GM19240 (cell line): ENCODE measurements at regions not wholly inside any gene's neighbourhood (a gene's known extent, or its start where the extent isn't known, plus 50 kb on each side); places are given as distances from the start of the nearest gene placed in this dataset.

Experiments used
- DNase-seq: peaks from one replicate; pipeline ENCODE4 v3.0.0; 2011; ENCODE audit warnings: low spot score; ENCODE audit not compliant: insufficient read length

DNA sequence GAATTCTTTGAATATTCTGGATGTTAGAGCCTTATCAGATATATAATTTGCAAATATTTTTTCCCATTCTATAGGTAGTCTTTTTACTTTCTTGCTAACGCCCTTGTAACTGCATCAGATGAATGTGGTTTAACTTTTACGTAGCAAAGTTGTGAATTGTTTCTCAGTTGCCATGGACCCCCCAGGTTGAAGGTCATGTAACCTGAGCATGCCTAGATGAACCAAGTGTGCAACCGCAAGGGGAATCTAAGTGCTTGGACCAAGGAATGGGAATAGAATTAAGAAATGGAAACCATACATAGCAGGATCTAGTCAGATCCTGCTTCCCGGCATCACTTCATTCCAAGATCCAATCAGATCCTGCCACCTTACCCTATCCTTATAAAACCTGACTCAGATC, 65.1 kb upstream of the TNP1 start:
- DNase-seq, result no peak

DNA sequence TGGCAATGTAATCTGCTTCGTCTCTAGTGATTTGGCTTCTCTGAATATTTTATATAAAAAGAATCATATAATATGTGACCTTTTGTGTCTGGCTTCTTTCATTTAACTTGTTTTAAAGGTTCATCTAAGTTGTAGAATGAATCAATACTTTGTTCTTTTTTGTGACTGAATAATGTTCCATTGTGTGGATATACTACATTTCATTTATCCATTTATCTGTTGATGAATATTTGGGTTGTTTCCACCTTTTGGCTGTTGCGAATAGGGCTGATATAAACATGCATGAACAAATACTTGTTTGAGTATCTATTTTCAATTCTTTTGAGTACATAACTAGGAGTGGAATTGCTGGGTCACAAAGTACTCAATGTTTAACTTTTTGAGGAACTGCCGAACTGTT, 63.8 kb upstream of the TNP1 start:
- DNase-seq, result no peak

DNA sequence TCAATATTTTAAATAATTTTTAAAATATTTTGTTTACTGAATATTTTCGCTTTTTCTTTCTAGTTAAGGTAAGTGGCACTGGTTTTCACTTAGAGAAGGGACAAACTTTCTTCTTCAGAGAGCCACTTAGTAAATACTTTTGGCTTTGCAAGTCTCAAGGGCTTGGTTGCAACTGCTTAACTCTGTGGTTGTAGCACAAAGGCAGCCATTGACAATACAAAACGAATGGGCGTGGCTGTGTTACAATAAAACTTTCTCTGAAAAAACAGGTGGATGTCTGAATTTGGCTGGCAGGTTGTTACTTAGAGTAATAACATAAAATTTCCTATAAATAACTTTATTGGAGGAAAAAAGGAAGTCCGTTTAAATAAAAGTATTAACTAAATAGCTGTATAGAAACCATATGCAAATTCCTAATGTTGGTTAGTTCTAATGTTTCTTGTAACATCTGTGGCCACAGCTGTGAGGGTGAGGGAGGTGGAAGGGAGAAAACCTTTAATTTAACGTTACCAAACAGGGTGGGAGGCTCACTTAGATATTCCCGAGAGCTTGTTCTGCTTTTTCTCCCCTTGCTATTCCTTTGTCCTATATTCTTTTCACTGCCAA, 62.4 kb upstream of the TNP1 start:
- DNase-seq, result no peak

DNA sequence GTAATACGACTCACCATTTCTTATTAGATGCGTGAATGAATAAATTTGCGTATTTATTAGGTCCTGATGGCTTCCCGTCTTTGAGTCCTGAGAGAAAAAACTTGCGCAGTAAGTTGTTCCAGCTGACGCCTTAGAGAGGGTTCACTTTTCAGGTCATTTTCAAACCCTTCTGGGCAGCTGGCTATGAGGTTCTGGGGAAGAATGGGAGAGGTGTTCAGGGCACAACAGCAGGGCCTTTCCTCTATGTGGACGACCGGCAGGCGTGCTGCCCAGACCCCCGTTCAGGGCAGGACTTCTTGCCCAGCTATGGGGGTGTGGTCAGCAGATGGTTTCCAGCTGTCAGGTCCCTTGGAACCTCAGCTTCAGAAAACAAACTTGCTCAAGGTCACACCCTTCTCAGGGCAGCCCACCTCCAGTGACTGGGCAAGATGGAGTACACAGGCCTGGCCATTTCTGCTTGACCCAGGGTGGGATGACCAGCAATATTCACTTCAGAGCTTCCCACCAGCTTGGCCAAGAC, 61.1 kb upstream of the TNP1 start:
- no peak for DNase-seq

DNA sequence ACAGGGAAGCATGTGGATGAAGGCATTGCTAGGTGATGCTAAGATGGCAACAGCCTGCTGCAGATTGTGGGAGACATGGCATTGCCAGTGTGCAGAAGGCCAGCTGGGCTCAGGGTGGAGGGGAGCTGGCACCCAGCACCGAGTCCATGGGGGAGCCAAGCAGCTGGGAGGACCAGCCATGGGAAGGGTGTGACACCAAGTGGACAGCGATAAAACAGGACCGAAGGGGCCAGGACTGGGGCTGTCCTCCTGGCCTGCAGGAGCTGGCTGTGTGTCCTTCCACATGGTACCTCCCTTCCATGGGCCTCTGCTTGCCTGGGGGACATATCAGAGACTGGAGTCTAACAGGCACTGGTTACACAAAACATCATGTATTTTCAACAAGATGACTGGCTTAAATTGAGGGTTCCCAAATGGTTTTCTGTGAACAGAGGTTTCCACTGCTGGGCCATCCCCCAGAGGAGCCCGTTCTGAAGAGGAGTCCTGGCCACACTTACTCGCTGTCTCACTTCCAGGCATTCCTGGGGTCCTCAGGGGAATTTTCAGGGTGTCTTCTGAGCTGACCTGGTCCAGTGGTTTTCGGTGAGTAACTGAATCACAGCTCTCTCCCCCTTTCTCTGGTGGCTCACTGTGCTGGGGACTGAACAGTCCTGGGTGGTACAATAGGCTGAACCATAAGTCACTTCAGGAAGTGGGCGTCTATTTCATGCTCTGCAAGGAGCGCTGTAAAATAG, 60.4 kb upstream of the TNP1 start:
- no peak for DNase-seq

DNA sequence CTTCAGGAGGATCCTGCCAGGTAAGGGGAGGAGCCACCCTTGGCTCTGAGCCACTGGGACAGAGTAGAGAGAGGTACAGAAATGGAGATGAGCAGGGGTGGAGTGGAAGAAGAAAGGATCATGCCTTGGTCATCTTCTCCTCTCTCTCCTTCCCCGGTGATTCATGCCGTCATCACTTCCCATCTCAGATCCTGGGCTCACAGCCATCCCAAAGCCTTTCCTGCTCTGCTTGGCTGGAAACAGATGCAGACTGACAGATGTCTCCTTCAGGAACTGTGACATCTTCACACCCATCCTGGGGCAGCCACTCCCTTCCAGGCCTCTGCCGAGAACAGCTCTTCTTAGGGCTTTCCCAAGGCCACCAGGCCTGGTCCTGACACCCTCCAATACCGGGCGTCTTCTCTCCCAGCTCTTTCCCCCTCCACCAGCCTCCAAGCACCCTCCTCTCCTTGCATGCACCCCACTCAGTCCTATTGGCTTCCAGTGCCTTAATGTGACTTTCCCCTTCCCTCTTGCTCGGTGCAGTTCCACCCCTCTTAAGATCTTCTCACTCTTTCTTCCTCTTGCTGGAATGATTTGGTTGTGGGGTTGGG, 58.3 kb upstream of the TNP1 start:
- DNase-seq, result no peak

DNA sequence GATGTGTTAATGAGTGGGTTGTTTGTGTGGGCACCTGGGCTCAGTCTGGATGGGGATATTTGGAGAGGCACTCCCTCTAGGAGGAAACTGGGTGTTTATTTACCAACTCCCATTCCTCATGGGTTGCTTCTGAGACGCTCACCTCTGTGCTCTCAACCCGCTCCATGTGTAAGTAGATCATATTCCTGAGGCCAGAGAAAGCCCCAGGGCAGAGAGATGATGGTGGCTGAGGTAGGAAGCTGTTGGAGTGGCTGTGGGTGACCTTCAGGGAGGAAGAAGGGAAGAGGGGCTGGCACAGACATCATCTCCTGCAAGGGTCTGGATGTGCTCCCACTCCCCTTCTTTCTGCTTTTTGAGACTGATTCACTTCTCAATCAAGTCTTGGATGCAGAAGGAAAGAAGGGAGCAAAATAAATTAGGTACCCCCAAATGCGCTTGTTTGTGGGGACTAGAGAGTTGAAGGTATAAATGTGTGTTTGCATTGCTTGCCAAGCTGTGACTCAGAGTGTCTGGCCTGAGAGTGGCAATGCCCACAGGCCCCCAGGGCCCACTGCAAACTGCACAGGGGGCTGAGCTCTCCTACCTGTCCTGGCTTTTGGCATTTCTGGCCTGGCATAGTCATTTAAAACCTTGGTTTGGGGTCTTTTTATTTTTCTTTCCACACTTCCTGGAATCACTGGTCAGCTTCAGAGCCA, 57.2 kb upstream of the TNP1 start:
- no peak for DNase-seq

DNA sequence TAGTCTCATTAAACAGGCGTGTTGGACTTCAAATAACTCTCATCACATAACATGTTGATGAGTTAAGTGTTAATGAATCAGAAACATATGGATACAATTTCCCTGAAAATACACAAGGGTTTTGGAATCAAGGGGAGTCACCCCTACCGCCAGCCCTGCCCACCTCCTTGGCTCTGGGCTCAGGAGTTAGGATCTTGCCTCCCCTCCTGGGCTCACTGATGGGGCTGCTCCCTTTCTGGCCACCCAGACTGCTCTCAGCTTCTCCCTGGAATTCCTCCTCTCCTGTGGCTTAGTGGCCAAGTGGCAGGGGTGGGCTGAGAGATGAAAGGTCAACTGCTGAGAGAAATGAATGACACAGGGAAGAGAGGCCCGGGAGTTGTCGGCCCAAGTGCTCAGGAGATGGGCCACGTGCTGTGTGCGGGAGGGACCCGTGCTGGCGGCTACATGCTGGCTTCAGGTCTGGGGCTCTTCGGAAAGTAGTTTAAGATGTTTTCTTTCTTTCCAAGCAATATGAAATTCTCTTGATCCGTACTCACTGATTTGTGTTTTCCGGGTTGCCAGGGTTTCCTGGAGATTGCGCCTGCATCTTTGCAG, 55.8 kb upstream of the TNP1 start:
- no peak for DNase-seq

DNA sequence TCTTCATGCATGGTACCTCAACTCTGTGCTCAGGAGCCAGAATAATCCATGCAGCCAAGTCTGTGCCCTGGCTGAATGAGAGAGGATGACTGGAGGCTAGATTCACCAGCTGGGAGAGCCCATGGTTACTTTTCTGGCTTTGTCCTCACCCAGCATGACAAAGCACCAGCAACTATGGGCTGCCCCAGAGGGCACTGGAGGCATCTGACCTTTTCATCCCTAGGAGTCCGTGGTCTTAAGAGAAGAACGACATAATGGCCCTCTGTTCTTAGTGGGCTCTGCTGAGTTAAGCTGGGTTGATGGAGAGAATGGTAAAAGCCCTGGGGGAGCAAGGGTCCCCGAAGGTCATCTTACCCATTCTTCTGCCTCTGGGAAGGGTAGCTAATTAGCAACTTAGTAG, 54.6 kb upstream of the TNP1 start:
- DNase-seq, result no peak

DNA sequence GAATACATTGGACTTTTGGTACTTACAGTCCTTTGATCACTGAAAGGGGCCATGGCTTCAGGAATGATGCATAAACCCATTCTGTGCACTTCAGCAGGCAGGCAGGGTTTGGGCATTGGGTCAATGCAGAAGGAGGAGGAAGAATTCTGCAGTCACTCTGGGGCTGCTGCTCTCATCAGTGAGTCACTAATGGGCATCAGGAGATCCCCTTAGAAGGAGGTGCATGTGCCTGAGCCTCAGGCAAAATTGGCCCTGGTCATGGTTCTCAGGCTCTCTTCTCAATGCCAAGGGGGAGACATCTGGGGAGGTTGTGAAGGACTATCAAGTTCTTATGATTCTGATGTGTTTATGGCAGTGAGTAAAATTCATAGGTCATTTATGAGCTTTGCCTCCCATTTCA, 52.0 kb upstream of the TNP1 start:
- DNase-seq, result no peak

DNA sequence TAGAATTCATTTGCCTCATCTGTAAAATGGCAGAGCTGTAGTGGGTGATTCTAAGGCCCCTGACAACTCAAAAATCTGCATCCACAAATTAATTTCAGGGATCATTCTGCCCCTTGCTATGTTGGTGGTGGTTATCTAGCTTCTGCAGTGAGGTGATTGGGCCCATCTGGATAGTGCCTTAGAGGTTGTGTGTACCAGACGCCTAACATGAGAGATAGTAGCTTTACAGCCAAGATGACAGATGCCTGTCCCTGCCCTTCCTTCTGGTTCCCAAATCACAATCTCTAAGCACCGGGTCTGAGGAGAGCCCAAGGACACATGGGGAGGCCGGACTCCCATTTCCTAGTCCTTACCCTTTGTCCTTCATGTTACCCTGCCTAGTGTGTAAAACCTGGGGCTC, 51.1 kb upstream of the TNP1 start:
- no peak for DNase-seq

DNA sequence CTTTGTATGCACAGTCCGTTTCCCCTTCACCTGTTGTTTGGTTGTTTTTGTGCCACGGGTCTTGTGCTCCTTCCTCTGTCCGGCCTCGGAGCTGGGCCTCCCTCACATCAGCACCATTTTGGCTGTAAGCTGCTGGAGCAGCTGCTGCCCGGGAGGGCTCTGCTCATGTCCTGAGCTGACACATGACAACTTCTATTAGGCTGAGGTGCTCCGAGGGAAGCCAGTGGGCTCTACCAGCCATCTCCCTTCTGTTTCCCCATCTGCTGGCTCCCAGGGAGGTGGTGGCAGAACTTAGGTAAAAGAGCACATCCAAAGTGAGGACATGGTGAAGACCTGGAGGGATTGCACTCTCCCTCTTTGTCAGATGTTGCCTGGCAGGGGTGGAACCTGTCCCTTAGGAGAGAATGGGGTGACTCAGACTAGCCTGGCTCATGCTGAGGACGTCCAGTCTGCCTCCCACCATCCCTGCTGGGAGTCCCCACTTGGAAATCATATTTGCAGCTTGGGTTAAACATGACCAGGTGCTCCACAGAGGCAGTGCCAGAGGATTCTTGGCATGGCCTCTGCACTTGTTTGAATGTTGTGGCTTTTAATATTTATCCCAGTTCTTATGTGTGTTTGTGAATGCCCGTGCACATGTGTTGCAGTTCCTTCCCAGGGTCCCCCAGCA, 49.8 kb upstream of the TNP1 start:
- no peak for DNase-seq
